HEK293T (cell line): ENCODE measurements at regions not wholly inside any gene's neighbourhood (a gene's known extent, or its start where the extent isn't known, plus 50 kb on each side); places are given as distances from the start of the nearest gene placed in this dataset.
"Not testable (repeated sequence)": the region's sequence is repeated elsewhere in the genome, so short reads cannot be mapped to it uniquely, and the experiment has no call there.

ENCODE experiments used
- CTCF ChIA-PET: fragments of 350-600 bp; formaldehyde crosslinking; extraction: SDS; loops from one replicate; lab custom pipeline; 2021; ENCODE audit warnings: antibody characterized with exemption, inconsistent platforms; lab: Yijun Ruan, JAX
- POLR2A ChIA-PET: fragments of 350-600 bp; formaldehyde crosslinking; extraction: SDS; loops from one replicate; lab custom pipeline; 2020; ENCODE audit warnings: antibody characterized with exemption, inconsistent platforms; lab: Yijun Ruan, JAX
- DNase-seq: peaks from one replicate; pipeline ENCODE4 v3.0.0; 2012; ENCODE audit warnings: mixed read lengths; ENCODE audit errors: extremely low spot score
- ARNT ChIP-seq: fragments of 450-650 bp; IDR thresholded peaks from 2 replicates; pipeline ENCODE4 v1.6.1; 2017; ENCODE audit warnings: mild to moderate bottlenecking
- BHLHE40 ChIP-seq: fragments of 450-650 bp; IDR thresholded peaks from 2 replicates; pipeline ENCODE4 v1.6.1; 2016; ENCODE audit warnings: mild to moderate bottlenecking, moderate library complexity, borderline replicate concordance
- CTBP1 ChIP-seq: fragments of 450-650 bp; IDR thresholded peaks from 2 replicates; pipeline ENCODE4 v1.6.1; 2016; ENCODE audit warnings: borderline replicate concordance
- ELF4 ChIP-seq: fragments of 450-650 bp; IDR thresholded peaks from 2 replicates; pipeline ENCODE4 v1.6.1; 2017; ENCODE audit warnings: antibody characterized with exemption
- FOXA1 ChIP-seq: fragments of 450-650 bp; IDR thresholded peaks from 2 replicates; pipeline ENCODE4 v1.6.1; 2016; ENCODE audit warnings: mild to moderate bottlenecking
- FOXK2 ChIP-seq: fragments of 450-650 bp; IDR thresholded peaks from 2 replicates; pipeline ENCODE4 v1.6.1; 2016; ENCODE audit warnings: mild to moderate bottlenecking
- FOXM1 ChIP-seq: fragments of 450-650 bp; IDR thresholded peaks from 2 replicates; pipeline ENCODE4 v1.6.1; 2017; ENCODE audit warnings: mild to moderate bottlenecking, borderline replicate concordance
- HDGF ChIP-seq: fragments of 450-650 bp; IDR thresholded peaks from 2 replicates; pipeline ENCODE4 v1.6.1; 2017; ENCODE audit warnings: antibody characterized with exemption, borderline replicate concordance
- L3MBTL2 ChIP-seq: fragments of 450-650 bp; conservative IDR thresholded peaks from 2 replicates; pipeline ENCODE4 v1.6.1; 2016; ENCODE audit warnings: mild to moderate bottlenecking
- LEF1 ChIP-seq: fragments of 450-650 bp; IDR thresholded peaks from 2 replicates; pipeline ENCODE4 v1.6.1; 2017; ENCODE audit warnings: mild to moderate bottlenecking, borderline replicate concordance
- NFRKB ChIP-seq: fragments of 450-650 bp; IDR thresholded peaks from 2 replicates; pipeline ENCODE4 v1.6.1; 2016; ENCODE audit warnings: mild to moderate bottlenecking, moderate library complexity
- PKNOX1 ChIP-seq: fragments of 450-650 bp; IDR thresholded peaks from 2 replicates; pipeline ENCODE4 v1.6.1; 2016
- SP1 ChIP-seq: fragments of 450-650 bp; IDR thresholded peaks from 2 replicates; pipeline ENCODE4 v1.6.1; 2017
- SUZ12 ChIP-seq: fragments of 450-650 bp; IDR thresholded peaks from 2 replicates; pipeline ENCODE4 v1.6.1; 2016; ENCODE audit warnings: mild to moderate bottlenecking
- TARDBP ChIP-seq: fragments of 450-650 bp; IDR thresholded peaks from 2 replicates; pipeline ENCODE4 v1.6.1; 2016
- ZNF384 ChIP-seq: fragments of 450-650 bp; IDR thresholded peaks from 2 replicates; pipeline ENCODE4 v1.6.1; 2016

- no peak for TF ChIP-seq PKNOX1
- TF ChIP-seq HDGF, result no peak
- no peak for TF ChIP-seq FOXM1
- TF ChIP-seq FOXK2, result no peak
- TF ChIP-seq L3MBTL2, result no peak
- no peak for TF ChIP-seq NFRKB
- no peak for TF ChIP-seq ARNT
- no peak for TF ChIP-seq ZNF384
- TF ChIP-seq CTBP1, result no peak
- TF ChIP-seq BHLHE40, result no peak
- no peak for TF ChIP-seq ELF4
- TF ChIP-seq LEF1, result no peak
- TF ChIP-seq TARDBP, result no peak
- TF ChIP-seq SUZ12, result no peak
- TF ChIP-seq SP1, result no peak
- TF ChIP-seq FOXA1, result no peak
- ChIA-PET POLR2A (no interaction called here), CTCF (interaction anchor here (2.1 kb wide), 1 partner anchor 11 kb away, joined by 14 read pairs; no protein-coding TSS in a partner anchor)
- DNase-seq, result no peak
Measured at GRCh38 chr17:77045441-77046041, 95.2 kb upstream of the SEC14L1 start.

GRCh38 chr17:77049440-77049839, 91.3 kb upstream of the SEC14L1 start:
- CTCF ChIA-PET, result interaction anchor here (0.6 to 0.8 kb wide), 3 partner anchors 33 to 44 kb away, joined by 3 to 4 read pairs (median 3); no protein-coding TSS in a partner anchor
- POLR2A ChIA-PET, result interaction anchor here (1.0 to 1.3 kb wide), 2 partner anchors 80 to 182 kb away, joined by 4 read pairs; partner anchors contain the start of gene MGAT5B
- TF ChIP-seq BHLHE40 (no peak), SUZ12 (no peak), FOXK2 (no peak), LEF1 (no peak), CTBP1 (no peak), ARNT (no peak), SP1 (no peak), NFRKB (no peak), FOXM1 (no peak), ELF4 (no peak), FOXA1 (no peak)
- DNase-seq, result no peak

- DNase-seq, POLR2A ChIA-PET: not testable (repeated sequence)
- CTCF ChIA-PET, result interaction anchor here (0.6 kb wide), 1 partner anchor 183 kb away, joined by 4 read pairs; the partner anchor contains the start of gene MGAT5B
Measured at GRCh38 chr17:77050901-77051300, 89.9 kb upstream of the SEC14L1 start.

DNA sequence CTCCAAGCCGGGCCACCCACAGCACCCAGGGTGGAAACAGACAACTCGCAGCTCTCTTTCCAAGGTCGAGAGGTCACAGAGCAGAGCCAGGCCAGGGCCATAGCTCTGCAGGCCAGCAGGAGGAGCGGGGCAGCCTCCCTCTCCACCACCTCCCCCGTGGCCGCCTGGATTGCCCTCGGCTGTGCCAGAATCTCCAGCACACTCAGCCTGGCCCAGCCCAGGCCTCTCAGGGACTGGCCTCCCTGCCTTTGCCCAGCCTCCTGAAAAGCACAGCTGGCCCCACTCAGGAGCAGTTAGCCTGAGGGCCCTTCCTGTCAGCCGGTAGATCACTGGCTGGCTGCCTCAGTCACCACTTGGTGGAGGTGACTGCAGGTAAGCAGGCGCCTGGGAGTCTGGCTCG, 85.8 kb upstream of the SEC14L1 start:
- CTCF ChIA-PET, result interaction anchor here (1.6 kb wide), 1 partner anchor 12 kb away, joined by 6 read pairs; no protein-coding TSS in a partner anchor
- no peak for DNase-seq
- POLR2A ChIA-PET, result interaction anchor here (1.6 kb wide), 1 partner anchor 187 kb away, joined by 8 read pairs; the partner anchor contains the start of gene MGAT5B
- TF ChIP-seq CTBP1 (no peak), ZNF384 (no peak), ELF4 (no peak), PKNOX1 (no peak), SUZ12 (no peak), BHLHE40 (no peak), FOXK2 (no peak), L3MBTL2 (no peak), TARDBP (no peak), SP1 (no peak), ARNT (no peak), FOXA1 (no peak), HDGF (no peak), LEF1 (no peak), FOXM1 (no peak), NFRKB (no peak)

DNA sequence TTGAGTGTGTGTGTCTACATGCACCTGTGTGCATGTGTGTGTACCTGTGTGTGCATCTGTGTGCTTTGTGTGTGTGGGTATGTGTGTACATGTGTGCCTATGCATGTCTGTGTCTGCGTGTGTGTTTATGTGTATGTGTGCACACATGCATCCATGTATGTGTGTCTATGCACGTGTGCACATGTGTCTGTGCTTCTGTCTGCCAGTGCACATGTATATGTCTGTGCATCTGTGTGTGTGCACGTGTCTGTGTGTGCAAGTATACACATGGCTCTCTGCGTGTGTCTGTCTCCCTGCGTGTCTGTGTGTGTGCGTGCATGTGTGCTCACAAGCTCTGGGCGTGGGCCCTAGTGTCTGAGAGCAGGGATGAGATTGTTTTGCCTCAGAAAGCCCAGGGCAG, 85.3 kb upstream of the SEC14L1 start:
- no peak for TF ChIP-seq LEF1
- no peak for TF ChIP-seq CTBP1
- TF ChIP-seq SUZ12, result no peak
- ChIA-PET POLR2A (interaction anchor here (1.6 kb wide), 1 partner anchor 187 kb away, joined by 8 read pairs; the partner anchor contains the start of gene MGAT5B), CTCF (interaction anchor here (0.8 to 2.0 kb wide), 7 partner anchors 9 to 187 kb away, joined by 4 to 20 read pairs (median 8); partner anchors contain the start of gene MGAT5B)

DNA sequence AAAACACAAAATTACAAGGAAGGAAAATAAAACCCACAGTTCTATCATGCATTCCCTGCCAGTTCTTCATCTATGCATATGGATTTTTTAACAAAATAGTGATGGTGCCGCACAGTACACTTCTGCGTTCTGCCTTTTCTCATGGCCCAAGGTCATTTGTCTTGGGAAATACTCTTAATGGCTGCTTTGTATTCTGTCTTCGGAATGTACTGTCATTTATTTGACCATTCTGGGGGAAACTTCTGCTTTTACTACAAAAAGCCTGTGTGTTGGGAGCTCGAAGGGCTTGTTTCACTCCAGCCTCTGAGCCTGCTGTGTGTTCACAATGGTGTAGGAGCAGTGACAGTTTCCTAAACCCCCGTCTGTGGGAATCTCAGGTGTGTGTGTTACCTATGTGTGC, 82.8 kb upstream of the SEC14L1 start:
- ChIA-PET POLR2A (no interaction called here), CTCF (no interaction called here)
- DNase-seq, result no peak
- TF ChIP-seq TARDBP, result no peak
- TF ChIP-seq ARNT, result no peak
- no peak for TF ChIP-seq FOXK2
- no peak for TF ChIP-seq BHLHE40
- TF ChIP-seq PKNOX1, result no peak
- TF ChIP-seq ZNF384, result no peak
- no peak for TF ChIP-seq SP1
- no peak for TF ChIP-seq CTBP1
- TF ChIP-seq NFRKB, result no peak
- TF ChIP-seq L3MBTL2, result no peak
- no peak for TF ChIP-seq SUZ12
- no peak for TF ChIP-seq HDGF
- no peak for TF ChIP-seq LEF1

More for the DNA sequence above, 85.3 kb upstream of the SEC14L1 start:
- DNase-seq, result no peak
